ENCODE measurements at regions not wholly inside any gene's neighbourhood (a gene's known extent, or its start where the extent isn't known, plus 50 kb on each side); places are given as distances from the start of the nearest gene placed in this dataset.

DNA sequence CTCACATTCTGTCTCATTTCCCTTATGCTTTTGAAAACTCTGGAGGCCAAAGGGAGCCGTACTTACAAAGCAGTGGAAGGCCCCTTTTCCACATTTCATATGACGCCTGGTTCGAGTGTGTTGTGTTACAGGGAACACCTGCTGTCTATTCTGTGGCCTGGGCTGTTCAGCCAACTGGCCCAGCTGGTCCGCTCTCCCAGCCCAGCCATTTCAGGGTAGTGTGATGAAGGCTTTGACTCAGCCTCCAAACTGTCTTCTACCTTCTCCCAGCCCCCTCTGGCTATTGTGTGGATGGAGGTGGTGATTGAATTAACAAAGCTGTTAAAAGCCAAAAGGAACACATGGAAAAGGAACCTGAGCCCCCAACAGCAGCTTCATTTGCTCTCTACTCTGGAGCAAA lies 233.8 kb downstream of the ICOS start:
- FAIRE-seq: no peak
- H3K4me1 ChIP-seq (ENCODE audit: control insufficient read depth, extremely low read depth, insufficient read depth, low read length): no peaks in the 10 kb centered on the region
- no peaks in the 10 kb centered on the region for H3K27me3 ChIP-seq (ENCODE audit: control insufficient read depth, extremely low read depth, insufficient read depth, low read length)
- no peak overlapping the region for H2AFZ ChIP-seq (ENCODE audit: control insufficient read depth, low read length)
- no peak overlapping the region for H3K27ac ChIP-seq (ENCODE audit: control insufficient read depth, insufficient read depth, low read length)
- H3K4me3 ChIP-seq (ENCODE audit: control insufficient read depth in 2 of 3, extremely low read depth in 1 of 3, insufficient read depth in 2 of 3, low read depth in 1 of 3, low read length in 3 of 3): no peak overlapping the region
- dilution Hi-C loops (cut with MboI; ENCODE audit: extremely low pct_ligation_motif_present, low sequenced_read_pairs): no loop called here
- DNase-seq (ENCODE audit: low read depth, low spot score): no peak
- TF ChIP-seq, protein P1, sequence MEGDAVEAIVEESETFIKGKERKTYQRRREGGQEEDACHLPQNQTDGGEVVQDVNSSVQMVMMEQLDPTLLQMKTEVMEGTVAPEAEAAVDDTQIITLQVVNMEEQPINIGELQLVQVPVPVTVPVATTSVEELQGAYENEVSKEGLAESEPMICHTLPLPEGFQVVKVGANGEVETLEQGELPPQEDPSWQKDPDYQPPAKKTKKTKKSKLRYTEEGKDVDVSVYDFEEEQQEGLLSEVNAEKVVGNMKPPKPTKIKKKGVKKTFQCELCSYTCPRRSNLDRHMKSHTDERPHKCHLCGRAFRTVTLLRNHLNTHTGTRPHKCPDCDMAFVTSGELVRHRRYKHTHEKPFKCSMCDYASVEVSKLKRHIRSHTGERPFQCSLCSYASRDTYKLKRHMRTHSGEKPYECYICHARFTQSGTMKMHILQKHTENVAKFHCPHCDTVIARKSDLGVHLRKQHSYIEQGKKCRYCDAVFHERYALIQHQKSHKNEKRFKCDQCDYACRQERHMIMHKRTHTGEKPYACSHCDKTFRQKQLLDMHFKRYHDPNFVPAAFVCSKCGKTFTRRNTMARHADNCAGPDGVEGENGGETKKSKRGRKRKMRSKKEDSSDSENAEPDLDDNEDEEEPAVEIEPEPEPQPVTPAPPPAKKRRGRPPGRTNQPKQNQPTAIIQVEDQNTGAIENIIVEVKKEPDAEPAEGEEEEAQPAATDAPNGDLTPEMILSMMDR (optimal IDR thresholded peaks at IDR 0.05 in 1 of 3, IDR thresholded peaks at IDR 0.05 in 1 of 3, conservative IDR thresholded peaks at IDR 0.05 in 1 of 3; ENCODE audit: extremely low read depth in 1 of 3, insufficient read depth in 2 of 3, low read length in 3 of 3): no peak
- TF ChIP-seq EZH2 (IDR thresholded peaks at IDR 0.05; ENCODE audit: low read length): no peak
- no peak overlapping the region for H3K9ac ChIP-seq (ENCODE audit: control insufficient read depth, extremely low read depth, insufficient read depth, low read length)
- H3K9me3 ChIP-seq (ENCODE audit: control insufficient read depth, low read depth, low read length): no peaks in the 10 kb centered on the region
- no peaks in the 10 kb centered on the region for H3K36me3 ChIP-seq (ENCODE audit: control insufficient read depth in 2 of 2, extremely low read depth in 1 of 2, insufficient read depth in 2 of 2, low read length in 2 of 2)
- H3K4me2 ChIP-seq (ENCODE audit: control insufficient read depth, extremely low read depth, insufficient read depth, low read depth, low read length): no peak overlapping the region
- H3K79me2 ChIP-seq (ENCODE audit: control insufficient read depth, insufficient read depth, low read length): no peaks in the 10 kb centered on the region
- H4K20me1 ChIP-seq (ENCODE audit: control insufficient read depth, extremely low read depth, insufficient read depth, low read length): no peaks in the 10 kb centered on the region
- H3K9me1 ChIP-seq (ENCODE audit: control insufficient read depth, extremely low read depth, insufficient read depth, low read length): no peaks in the 10 kb centered on the region

DNA sequence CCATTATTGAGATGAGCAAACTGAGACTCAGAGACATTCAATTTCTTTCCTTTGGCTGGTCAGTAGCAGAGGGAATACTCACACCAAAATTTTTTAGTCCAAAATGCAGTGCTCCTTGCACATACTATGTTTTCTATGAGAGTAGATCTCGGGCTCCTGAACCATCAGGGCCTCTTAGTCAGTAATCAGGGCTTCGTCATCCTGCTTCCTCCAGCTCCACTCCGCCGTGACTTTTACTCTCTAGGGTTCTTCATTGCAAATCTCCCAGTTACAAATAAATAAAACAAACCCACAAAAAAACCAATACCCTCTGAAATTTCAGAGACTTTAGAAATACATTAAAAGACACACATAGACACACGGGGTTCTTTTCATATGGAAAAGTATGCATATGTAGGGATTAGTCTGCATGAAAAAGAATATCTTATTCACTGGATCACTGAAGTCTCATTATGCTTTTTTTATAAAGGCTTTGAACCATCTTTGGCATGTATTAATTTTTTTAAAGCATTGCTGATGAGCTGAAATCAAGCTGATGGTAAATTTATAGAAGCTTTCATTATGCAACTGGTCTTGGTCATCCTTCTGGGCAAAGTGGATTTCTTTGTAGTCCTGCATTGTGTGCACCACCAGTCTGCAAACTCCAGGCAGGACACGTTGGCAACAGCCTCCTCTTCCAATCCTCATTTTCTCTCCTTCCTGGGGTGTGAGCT lies 235.0 kb downstream of the ICOS start:
- H2AFZ ChIP-seq (ENCODE audit: control insufficient read depth, low read length): no peak overlapping the region
- no peak overlapping the region for H3K4me3 ChIP-seq (ENCODE audit: control insufficient read depth in 2 of 3, extremely low read depth in 1 of 3, insufficient read depth in 2 of 3, low read depth in 1 of 3, low read length in 3 of 3)
- no peaks in the 10 kb centered on the region for H3K4me1 ChIP-seq (ENCODE audit: control insufficient read depth, extremely low read depth, insufficient read depth, low read length)
- H4K20me1 ChIP-seq (ENCODE audit: control insufficient read depth, extremely low read depth, insufficient read depth, low read length): no peaks in the 10 kb centered on the region
- no peaks in the 10 kb centered on the region for H3K9me1 ChIP-seq (ENCODE audit: control insufficient read depth, extremely low read depth, insufficient read depth, low read length)
- TF ChIP-seq, protein P1 (optimal IDR thresholded peaks at IDR 0.05 in 1 of 3, IDR thresholded peaks at IDR 0.05 in 1 of 3, conservative IDR thresholded peaks at IDR 0.05 in 1 of 3; ENCODE audit: extremely low read depth in 1 of 3, insufficient read depth in 2 of 3, low read length in 3 of 3): no peak
- TF ChIP-seq EZH2 (IDR thresholded peaks at IDR 0.05; ENCODE audit: low read length): no peak
- no peaks in the 10 kb centered on the region for H3K36me3 ChIP-seq (ENCODE audit: control insufficient read depth in 2 of 2, extremely low read depth in 1 of 2, insufficient read depth in 2 of 2, low read length in 2 of 2)
- dilution Hi-C loops (cut with MboI; ENCODE audit: extremely low pct_ligation_motif_present, low sequenced_read_pairs): no loop called here
- FAIRE-seq: no peak
- H3K79me2 ChIP-seq (ENCODE audit: control insufficient read depth, insufficient read depth, low read length): no peaks in the 10 kb centered on the region
- DNase-seq (ENCODE audit: low read depth, low spot score): no peak
- no peak overlapping the region for H3K4me2 ChIP-seq (ENCODE audit: control insufficient read depth, extremely low read depth, insufficient read depth, low read depth, low read length)
- no peak overlapping the region for H3K27ac ChIP-seq (ENCODE audit: control insufficient read depth, insufficient read depth, low read length)
- H3K9me3 ChIP-seq (ENCODE audit: control insufficient read depth, low read depth, low read length): no peaks in the 10 kb centered on the region
- no peak overlapping the region for H3K9ac ChIP-seq (ENCODE audit: control insufficient read depth, extremely low read depth, insufficient read depth, low read length)
- no peaks in the 10 kb centered on the region for H3K27me3 ChIP-seq (ENCODE audit: control insufficient read depth, extremely low read depth, insufficient read depth, low read length)

Measured in keratinocyte (primary cell).